Activated CD4-positive, alpha-beta T cell treated with anti-CD3 and anti-CD28 coated beads for 36 hours (primary cell): ENCODE measurements at regions not wholly inside any gene's neighbourhood (a gene's known extent, or its start where the extent isn't known, plus 50 kb on each side); places are given as distances from the start of the nearest gene placed in this dataset.

Experiments
- ATAC-seq: fragments of 200-7000 bp; cut with Tn5 transposase; one replicate; pipeline ENCODE4 v1.10.0; 2021; ENCODE audit warnings: mild to moderate bottlenecking, moderate library complexity
- CTCF ChIA-PET: fragments of 350-600 bp; sonication (Branson Sonifier 250); formaldehyde crosslinking; loops from one replicate; lab custom pipeline; 2021; ENCODE audit warnings: antibody characterized with exemption; lab: Charles Lee
- POLR2A ChIA-PET: fragments of 350-600 bp; sonication (Branson Sonifier 250); formaldehyde crosslinking; loops from one replicate; lab custom pipeline; 2021; ENCODE audit warnings: antibody characterized with exemption, inconsistent platforms; lab: Charles Lee
- DNase-seq: peaks from one replicate; pipeline ENCODE4 v3.0.0-alpha.2; 2020
- H3K27ac Mint-ChIP-seq: one replicate; pipeline ENCODE4 v1.8.0; 2021; ENCODE audit warnings: mixed read lengths
- H3K27me3 Mint-ChIP-seq: one replicate; pipeline ENCODE4 v1.8.0; 2021; ENCODE audit warnings: mixed read lengths
- H3K36me3 Mint-ChIP-seq: one replicate; pipeline ENCODE4 v1.8.0; 2021; ENCODE audit warnings: low read depth, mixed read lengths
- H3K4me1 Mint-ChIP-seq: one replicate; pipeline ENCODE4 v1.8.0; 2021; ENCODE audit warnings: mixed read lengths
- H3K4me3 Mint-ChIP-seq: one replicate; pipeline ENCODE4 v1.8.0; 2021; ENCODE audit warnings: mild to moderate bottlenecking, moderate library complexity, mixed read lengths
- H3K9me3 Mint-ChIP-seq: one replicate; pipeline ENCODE4 v1.8.0; 2021; ENCODE audit warnings: low read depth, mixed read lengths
- intact Hi-C, 2 experiments: fragments of 100-400 bp; cut with DNase I in 1 of 2; cut with micrococcal nuclease in 1 of 2; formaldehyde crosslinking; loops; one replicate each; pipeline versions ENCODE4 v1.14.2 to v1.15.1; 2022 to 2024; cut with DNase I, micrococcal nuclease

DNA sequence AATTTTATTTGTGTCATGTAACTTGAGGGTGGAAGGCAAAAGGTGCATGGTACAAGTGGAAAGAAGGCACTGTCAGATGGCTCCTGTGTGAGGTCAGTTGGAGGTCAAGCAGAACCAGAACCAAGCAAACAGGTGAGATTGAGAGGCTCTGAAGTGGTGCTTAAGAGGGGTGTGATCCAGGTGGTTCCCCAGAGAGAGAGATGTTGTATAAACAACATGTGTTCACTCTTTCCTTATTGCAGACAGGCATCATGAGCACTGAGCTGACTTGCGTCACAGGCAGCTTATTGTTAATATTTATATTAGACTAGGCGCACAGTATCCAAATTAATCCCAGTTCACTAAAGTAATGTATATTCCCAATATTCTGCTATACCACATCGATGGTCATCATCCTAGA, 56.8 kb downstream of the CXCL13 start:
- intact Hi-C loops: no loop called here
- Mint-ChIP-seq H3K36me3 (no peaks in the 10 kb centered on the region), H3K27me3 (no peaks in the 10 kb centered on the region), H3K4me1 (no peaks in the 10 kb centered on the region), H3K4me3 (no peak overlapping the region), H3K27ac (no peak overlapping the region), H3K9me3 (peaks cover 4% of the 10 kb centered on the region)
- DNase-seq: no peak
- no peak for ATAC-seq
- ChIA-PET CTCF (interaction anchor here (1.0 kb wide), 1 partner anchor 26 kb away, joined by 3 read pairs; no protein-coding TSS in a partner anchor), POLR2A (no interaction called here)
